ENCODE measurements at regions not wholly inside any gene's neighbourhood (a gene's known extent, or its start where the extent isn't known, plus 50 kb on each side); places are given as distances from the start of the nearest gene placed in this dataset.

DNA sequence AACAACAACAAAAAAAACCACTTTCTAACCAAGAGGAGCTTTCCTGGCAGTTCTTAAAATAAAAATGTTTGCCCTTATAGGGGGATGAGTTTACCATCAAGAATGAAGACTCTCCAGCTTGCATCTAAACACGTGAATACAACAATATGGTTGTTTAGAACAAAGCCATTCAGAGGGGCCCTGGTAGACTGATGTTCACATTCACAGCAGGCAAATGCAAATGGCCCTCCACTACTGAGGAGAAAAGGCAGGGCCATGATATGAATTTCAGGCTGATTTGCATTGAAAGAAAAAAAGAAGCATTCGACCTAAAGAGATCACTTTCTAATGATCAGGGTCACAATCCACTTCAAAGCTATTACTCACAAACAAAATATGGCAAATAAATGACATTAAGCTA is 65.3 kb upstream of the OTOS start:
- H3K27ac ChIP-seq: no peak overlapping the region
- H3K4me1 ChIP-seq: peaks cover 32% of the 10 kb centered on the region
- H3K4me3 ChIP-seq: peak overlapping the region; percentile 6
- Mint-ChIP-seq H3K27ac (peak overlapping the region; percentile 11), H3K36me3 (no peaks in the 10 kb centered on the region), H3K9me3 (peaks cover 7% of the 10 kb centered on the region), H3K4me1 (peaks cover 32% of the 10 kb centered on the region), H3K27me3 (ENCODE audit: insufficient read depth, low read depth) (peaks cover 3% of the 10 kb centered on the region), H3K4me3 (no peak overlapping the region)
- peaks cover 5% of the 10 kb centered on the region for H3K9me3 ChIP-seq (ENCODE audit: low read depth)
- no peak for DNase-seq (ENCODE audit: low spot score)
- H4K20me1 ChIP-seq (ENCODE audit: low read depth): no peaks in the 10 kb centered on the region
- H3K4me2 ChIP-seq: peak overlapping the region; percentile 43
- H3K79me2 ChIP-seq (ENCODE audit: low read depth): no peaks in the 10 kb centered on the region
- TF ChIP-seq EZH2phosphoT487 (IDR thresholded peaks at IDR 0.05) (no peak), EZH2 (IDR thresholded peaks at IDR 0.05) (no peak)
- TF ChIP-seq, protein P1, sequence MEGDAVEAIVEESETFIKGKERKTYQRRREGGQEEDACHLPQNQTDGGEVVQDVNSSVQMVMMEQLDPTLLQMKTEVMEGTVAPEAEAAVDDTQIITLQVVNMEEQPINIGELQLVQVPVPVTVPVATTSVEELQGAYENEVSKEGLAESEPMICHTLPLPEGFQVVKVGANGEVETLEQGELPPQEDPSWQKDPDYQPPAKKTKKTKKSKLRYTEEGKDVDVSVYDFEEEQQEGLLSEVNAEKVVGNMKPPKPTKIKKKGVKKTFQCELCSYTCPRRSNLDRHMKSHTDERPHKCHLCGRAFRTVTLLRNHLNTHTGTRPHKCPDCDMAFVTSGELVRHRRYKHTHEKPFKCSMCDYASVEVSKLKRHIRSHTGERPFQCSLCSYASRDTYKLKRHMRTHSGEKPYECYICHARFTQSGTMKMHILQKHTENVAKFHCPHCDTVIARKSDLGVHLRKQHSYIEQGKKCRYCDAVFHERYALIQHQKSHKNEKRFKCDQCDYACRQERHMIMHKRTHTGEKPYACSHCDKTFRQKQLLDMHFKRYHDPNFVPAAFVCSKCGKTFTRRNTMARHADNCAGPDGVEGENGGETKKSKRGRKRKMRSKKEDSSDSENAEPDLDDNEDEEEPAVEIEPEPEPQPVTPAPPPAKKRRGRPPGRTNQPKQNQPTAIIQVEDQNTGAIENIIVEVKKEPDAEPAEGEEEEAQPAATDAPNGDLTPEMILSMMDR (IDR thresholded peaks at IDR 0.05): no peak
- H3K9ac ChIP-seq: no peak overlapping the region
- peaks cover 22% of the 10 kb centered on the region for H3F3A ChIP-seq (ENCODE audit: low read depth)
- H3K27me3 ChIP-seq: no peaks in the 10 kb centered on the region
- H2AFZ ChIP-seq (replicated peaks): no peak overlapping the region
- peaks cover 4% of the 10 kb centered on the region for H3K36me3 ChIP-seq

DNA sequence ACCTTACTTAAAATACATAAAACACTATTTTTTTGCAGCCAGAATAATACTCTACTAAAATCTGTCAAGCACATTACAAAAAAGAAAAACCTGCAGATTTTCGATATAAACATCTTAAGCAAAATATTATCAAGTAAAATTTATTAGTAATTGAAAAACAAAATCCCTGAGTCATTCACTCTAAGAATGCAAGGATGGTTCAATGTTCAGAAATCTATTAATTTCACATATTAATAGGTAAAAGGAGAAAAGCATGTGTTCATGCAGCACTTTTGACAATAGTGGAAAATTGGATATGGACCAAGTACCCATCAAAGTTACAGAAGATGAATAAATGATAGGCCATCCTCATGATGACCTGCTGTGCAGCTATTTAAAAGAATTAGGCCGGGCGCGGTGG is 66.2 kb upstream of the OTOS start:
- peaks cover 27% of the 10 kb centered on the region for H3K4me1 Mint-ChIP-seq

DNA sequence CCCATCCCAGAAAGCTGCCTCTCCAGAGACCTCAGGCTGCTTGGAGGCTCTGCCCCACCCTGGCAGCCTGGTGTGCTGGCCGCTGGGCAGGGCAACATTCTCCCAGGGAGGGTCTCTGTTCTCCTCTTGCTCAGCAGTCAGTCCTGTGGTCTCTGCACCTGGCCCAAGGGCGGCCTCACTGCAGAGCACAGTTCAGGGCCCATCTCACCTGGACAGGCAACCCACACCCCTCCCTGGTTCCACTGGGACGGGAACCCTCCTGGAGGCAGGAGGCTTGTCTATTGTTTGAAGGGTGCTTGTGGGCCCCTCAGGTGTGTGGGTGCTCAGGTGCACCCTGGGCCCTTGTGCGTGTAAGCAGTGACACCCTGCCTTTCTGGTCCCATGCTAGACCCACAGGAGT is 67.2 kb upstream of the OTOS start:
- no peaks in the 10 kb centered on the region for H3K27me3 ChIP-seq
- peaks cover 5% of the 10 kb centered on the region for H3K9me3 ChIP-seq (ENCODE audit: low read depth)
- no peaks in the 10 kb centered on the region for H4K20me1 ChIP-seq (ENCODE audit: low read depth)
- TF ChIP-seq EZH2 (IDR thresholded peaks at IDR 0.05): no peak
- no peak for TF ChIP-seq EZH2phosphoT487 (IDR thresholded peaks at IDR 0.05)
- TF ChIP-seq, protein P1 (IDR thresholded peaks at IDR 0.05): no peak
- no peak overlapping the region for H3K27ac ChIP-seq
- DNase-seq (ENCODE audit: low spot score): no peak
- H3F3A ChIP-seq (ENCODE audit: low read depth): peaks cover 17% of the 10 kb centered on the region
- Mint-ChIP-seq H3K36me3 (no peaks in the 10 kb centered on the region), H3K9me3 (peaks cover 7% of the 10 kb centered on the region), H3K27ac (no peak overlapping the region), H3K27me3 (ENCODE audit: insufficient read depth, low read depth) (peaks cover 3% of the 10 kb centered on the region), H3K4me3 (no peak overlapping the region), H3K4me1 (peaks cover 27% of the 10 kb centered on the region)
- peaks cover 4% of the 10 kb centered on the region for H3K36me3 ChIP-seq
- H3K4me1 ChIP-seq: peaks cover 23% of the 10 kb centered on the region
- no peaks in the 10 kb centered on the region for H3K79me2 ChIP-seq (ENCODE audit: low read depth)
- no peak overlapping the region for H3K9ac ChIP-seq
- H2AFZ ChIP-seq (replicated peaks): no peak overlapping the region
- H3K4me3 ChIP-seq: no peak overlapping the region
- H3K4me2 ChIP-seq: no peak overlapping the region

More for the DNA sequence above, 66.2 kb upstream of the OTOS start:
- H3K27me3 Mint-ChIP-seq (ENCODE audit: insufficient read depth, low read depth): peaks cover 3% of the 10 kb centered on the region
- no peaks in the 10 kb centered on the region for H3K36me3 Mint-ChIP-seq
- Histone ChIP-seq H3K4me2 (no peak overlapping the region), H3K79me2 (ENCODE audit: low read depth) (no peaks in the 10 kb centered on the region), H3F3A (ENCODE audit: low read depth) (peaks cover 17% of the 10 kb centered on the region), H3K9ac (no peak overlapping the region), H3K4me1 (peaks cover 24% of the 10 kb centered on the region), H3K27ac (no peak overlapping the region), H3K27me3 (no peaks in the 10 kb centered on the region), H3K36me3 (peaks cover 4% of the 10 kb centered on the region), H4K20me1 (ENCODE audit: low read depth) (no peaks in the 10 kb centered on the region), H2AFZ (replicated peaks) (no peak overlapping the region), H3K4me3 (no peak overlapping the region), H3K9me3 (ENCODE audit: low read depth) (peaks cover 5% of the 10 kb centered on the region)
- TF ChIP-seq, protein P1 (IDR thresholded peaks at IDR 0.05): no peak
- TF ChIP-seq EZH2phosphoT487 (IDR thresholded peaks at IDR 0.05) (no peak), EZH2 (IDR thresholded peaks at IDR 0.05) (no peak)
- H3K27ac Mint-ChIP-seq: no peak overlapping the region
- no peak overlapping the region for H3K4me3 Mint-ChIP-seq
- DNase-seq (ENCODE audit: low spot score): no peak
- H3K9me3 Mint-ChIP-seq: peaks cover 7% of the 10 kb centered on the region
